H1 (cell line): ENCODE measurements at regions not wholly inside any gene's neighbourhood (a gene's known extent, or its start where the extent isn't known, plus 50 kb on each side); places are given as distances from the start of the nearest gene placed in this dataset.

Experiments
- CTCF ChIA-PET: fragments of 300-600 bp; sonication (Branson Sonifier 250); formaldehyde crosslinking; loops from one replicate; lab custom pipeline; 2021; ENCODE audit not compliant: partially characterized antibody; lab: Charles Lee
- POLR2A ChIA-PET: fragments of 300-600 bp; sonication (Branson Sonifier 250); formaldehyde crosslinking; loops from one replicate; lab custom pipeline; 2021; ENCODE audit warnings: inconsistent platforms; ENCODE audit not compliant: partially characterized antibody; lab: Charles Lee
- DNase-seq, 2 experiments: peaks; one replicate each; pipeline versions ENCODE4 v3.0.0 to v3.0.0-alpha.2; 2010 to 2022; ENCODE audit warnings: low spot score in 2 of 2, low read depth in 1 of 2, mixed read lengths in 1 of 2
- FAIRE-seq: peaks from 2 replicates; lab custom pipeline; 2011; peaks lifted over from hg19 to GRCh38; lab: Jason Lieb, UNC
- H2AFZ ChIP-seq: 2 replicates; pipeline ENCODE4 v1.8.1; 2012; ENCODE audit warnings: low read length, inconsistent platforms
- H2AK5ac ChIP-seq: 2 replicates; pipeline ENCODE4 v1.6.1; 2013; ENCODE audit warnings: low read depth, low read length
- H2BK120ac ChIP-seq: replicated peaks from 2 replicates; pipeline ENCODE3; 2013; ENCODE audit warnings: low read depth, low read length, inconsistent platforms
- H2BK12ac ChIP-seq: 2 replicates; pipeline ENCODE4 v1.6.1; 2013; ENCODE audit warnings: low read depth, low read length
- H2BK15ac ChIP-seq: 2 replicates; pipeline ENCODE4 v1.6.1; 2013; ENCODE audit warnings: low read length
- H2BK20ac ChIP-seq: 2 replicates; pipeline ENCODE4 v1.6.1; 2013; ENCODE audit warnings: low read length
- H2BK5ac ChIP-seq: 2 replicates; pipeline ENCODE4 v1.6.1; 2013; ENCODE audit warnings: low read depth, low read length
- H3K14ac ChIP-seq: 2 replicates; pipeline ENCODE4 v1.6.1; 2013; ENCODE audit warnings: inconsistent platforms; ENCODE audit not compliant: insufficient read length
- H3K18ac ChIP-seq: 2 replicates; pipeline ENCODE4 v1.6.1; 2013; ENCODE audit warnings: low read length; ENCODE audit errors: extremely low read depth
- H3K23ac ChIP-seq: 2 replicates; pipeline ENCODE4 v1.6.1; 2013; ENCODE audit warnings: inconsistent platforms; ENCODE audit not compliant: insufficient read length
- H3K23me2 ChIP-seq: 2 replicates; pipeline ENCODE4 v1.6.1; 2013; ENCODE audit warnings: low read depth, low read length
- H3K27ac ChIP-seq: 2 replicates; pipeline ENCODE4 v1.6.1; 2011; ENCODE audit warnings: low read depth, low read length, inconsistent platforms
- H3K27me3 ChIP-seq, 4 experiments: replicated peaks in 1 of 4; 1 replicate in 1 of 4; 2 replicates in 3 of 4; pipeline versions ENCODE4 v1.6.1 to v1.8.1; 2011 to 2013; ENCODE audit warnings: low read length in 3 of 4, mild to moderate bottlenecking in 3 of 4, inconsistent platforms in 2 of 4, mixed read lengths in 2 of 4, moderate library complexity in 1 of 4; ENCODE audit not compliant: control insufficient read depth in 3 of 4, insufficient read depth in 3 of 4; ENCODE audit errors: extremely low read depth in 1 of 4
- H3K36me3 ChIP-seq, 4 experiments: 2 replicates each; pipeline versions ENCODE4 v1.6.1 to v1.8.1; 2011 to 2013; ENCODE audit warnings: mild to moderate bottlenecking in 4 of 4, low read length in 3 of 4, moderate library complexity in 2 of 4, control low read depth in 1 of 4, inconsistent platforms in 1 of 4; ENCODE audit not compliant: insufficient read depth in 4 of 4, control insufficient read depth in 2 of 4
- H3K4ac ChIP-seq: replicated peaks from 2 replicates; pipeline ENCODE3; 2013; ENCODE audit warnings: low read length, low read depth, mixed read lengths, inconsistent platforms; ENCODE audit not compliant: insufficient read length
- H3K4me1 ChIP-seq, 4 experiments: replicated peaks in 1 of 4; 1 replicate in 1 of 4; 2 replicates in 3 of 4; pipeline versions ENCODE4 v1.6.1 to v1.8.1; 2011 to 2013; ENCODE audit warnings: low read length in 3 of 4, inconsistent platforms in 2 of 4, mixed read lengths in 1 of 4; ENCODE audit not compliant: insufficient read depth in 4 of 4, control insufficient read depth in 3 of 4
- H3K4me2 ChIP-seq, 2 experiments: 2 replicates each; pipeline versions ENCODE4 v1.6.1 to v1.8.1; 2011 to 2013; ENCODE audit warnings: low read depth in 2 of 2, low read length in 2 of 2, control low read depth in 1 of 2, inconsistent platforms in 1 of 2, mild to moderate bottlenecking in 1 of 2; ENCODE audit not compliant: insufficient read depth in 1 of 2
- H3K4me3 ChIP-seq, 4 experiments: fragments of 200-600, 300-600 bp in 1 of 4; sonication (generic), shearing (Covaris generic), sonication (Bioruptor Twin) in 1 of 4; 2 replicates each; pipeline versions ENCODE4 v1.5.1 to v1.8.1; 2011 to 2016; ENCODE audit warnings: low read length in 4 of 4, low read depth in 3 of 4, control low read depth in 2 of 4, inconsistent platforms in 2 of 4, mild to moderate bottlenecking in 2 of 4, mixed read lengths in 1 of 4, moderate library complexity in 1 of 4; ENCODE audit not compliant: insufficient read depth in 2 of 4; ENCODE audit errors: extremely low read depth in 1 of 4
- H3K56ac ChIP-seq: replicated peaks from 2 replicates; pipeline ENCODE3; 2013; ENCODE audit warnings: low read depth, mild to moderate bottlenecking, mixed read lengths, low read length, inconsistent platforms; ENCODE audit not compliant: insufficient read length
- H3K79me1 ChIP-seq: 2 replicates; pipeline ENCODE4 v1.6.1; 2013; ENCODE audit warnings: low read depth, low read length, control low read depth
- H3K79me2 ChIP-seq, 2 experiments: 2 replicates each; pipeline versions ENCODE4 v1.6.1 to v1.8.1; 2012 to 2013; ENCODE audit warnings: low read length in 2 of 2, mild to moderate bottlenecking in 2 of 2, inconsistent platforms in 1 of 2; ENCODE audit not compliant: insufficient read depth in 2 of 2, control insufficient read depth in 1 of 2
- H3K9ac ChIP-seq, 4 experiments: replicated peaks in 1 of 4; 1 replicate in 1 of 4; 2 replicates in 3 of 4; pipeline versions ENCODE4 v1.6.1 to v1.8.1; 2011 to 2013; ENCODE audit warnings: low read depth in 3 of 4, low read length in 3 of 4, control low read depth in 2 of 4, mild to moderate bottlenecking in 2 of 4, moderate library complexity in 2 of 4, inconsistent platforms in 1 of 4; ENCODE audit errors: extremely low read depth in 1 of 4
- H3K9me3 ChIP-seq, 2 experiments: 2 replicates each; pipeline versions ENCODE4 v1.6.1 to v1.8.1; 2012 to 2013; ENCODE audit warnings: mild to moderate bottlenecking in 2 of 2, moderate library complexity in 2 of 2, control low read depth in 1 of 2, inconsistent platforms in 1 of 2, low read depth in 1 of 2, low read length in 1 of 2, mixed read lengths in 1 of 2; ENCODE audit not compliant: insufficient read depth in 2 of 2
- H4K20me1 ChIP-seq, 2 experiments: replicated peaks in 1 of 2; 2 replicates each; pipeline versions ENCODE3 to v1.8.1; 2011 to 2013; ENCODE audit warnings: inconsistent platforms in 2 of 2, low read length in 2 of 2, mild to moderate bottlenecking in 1 of 2; ENCODE audit not compliant: insufficient read depth in 2 of 2, control insufficient read depth in 1 of 2
- H4K5ac ChIP-seq: 2 replicates; pipeline ENCODE4 v1.6.1; 2013; ENCODE audit warnings: low read length, low read depth, mixed read lengths, inconsistent platforms; ENCODE audit not compliant: insufficient read length
- H4K8ac ChIP-seq: 2 replicates; pipeline ENCODE4 v1.8.0; 2013; ENCODE audit warnings: mild to moderate bottlenecking, moderate library complexity, low read length, inconsistent platforms; ENCODE audit not compliant: insufficient read depth; ENCODE audit errors: extremely low read depth
- H4K91ac ChIP-seq: replicated peaks from 2 replicates; pipeline ENCODE3; 2013; ENCODE audit warnings: low read length, mixed read lengths, inconsistent platforms; ENCODE audit not compliant: insufficient read length
- BCL11A ChIP-seq, 2 experiments: IDR thresholded peaks; one replicate each; pipeline ENCODE4 v1.6.1; 2011; ENCODE audit warnings: low read depth in 2 of 2, low read length in 2 of 2, mild to moderate bottlenecking in 2 of 2
- BRCA1 ChIP-seq: IDR thresholded peaks from 2 replicates; pipeline ENCODE4 v1.6.1; 2012; ENCODE audit warnings: low read depth, low read length, improper control_type of control experiment
- CTBP2 ChIP-seq: IDR thresholded peaks from 2 replicates; pipeline ENCODE4 v1.7.0; 2011; ENCODE audit warnings: borderline replicate concordance, mild to moderate bottlenecking, moderate library complexity, mixed read lengths, low read length; ENCODE audit not compliant: insufficient read depth, insufficient read length
- EGR1 ChIP-seq: IDR thresholded peaks from 2 replicates; pipeline ENCODE4 v1.6.1; 2011; ENCODE audit warnings: low read depth, low read length, borderline replicate concordance
- GTF2F1 ChIP-seq: IDR thresholded peaks from 2 replicates; pipeline ENCODE4 v1.6.1; 2012; ENCODE audit warnings: low read depth, low read length, improper control_type of control experiment, borderline replicate concordance
- KDM5A ChIP-seq: fragments of 200-600 bp; IDR thresholded peaks from 2 replicates; pipeline ENCODE4 v1.7.1; 2012; ENCODE audit warnings: mild to moderate bottlenecking, low read length, inconsistent platforms, mixed read lengths
- POU5F1 ChIP-seq: IDR thresholded peaks from 2 replicates; pipeline ENCODE4 v1.6.1; 2011; ENCODE audit warnings: low read depth, mild to moderate bottlenecking, low read length, moderate library complexity
- RAD21 ChIP-seq, 2 experiments: IDR thresholded peaks in 1 of 2; conservative IDR thresholded peaks in 1 of 2; 2 replicates each; pipeline ENCODE4 v1.6.1; 2011; ENCODE audit warnings: low read depth in 2 of 2, low read length in 2 of 2, improper control_type of control experiment in 1 of 2, inconsistent platforms in 1 of 2, mild to moderate bottlenecking in 1 of 2, moderate library complexity in 1 of 2
- SAP30 ChIP-seq: fragments of 300-600 bp; sonication (generic); IDR thresholded peaks from 2 replicates; pipeline ENCODE4 v1.7.1; 2012; ENCODE audit warnings: low read length, moderate library complexity, mild to moderate bottlenecking, inconsistent platforms; ENCODE audit not compliant: insufficient read depth, insufficient replicate concordance
- SIX5 ChIP-seq: IDR thresholded peaks from 2 replicates; pipeline ENCODE4 v1.6.1; 2011; ENCODE audit warnings: mild to moderate bottlenecking, low read depth, low read length
- SRF ChIP-seq: IDR thresholded peaks from 2 replicates; pipeline ENCODE4 v1.6.1; 2011; ENCODE audit warnings: mild to moderate bottlenecking, low read depth, low read length, moderate library complexity
- TCF12 ChIP-seq: IDR thresholded peaks from 2 replicates; pipeline ENCODE4 v1.6.1; 2011; ENCODE audit warnings: low read depth, mild to moderate bottlenecking, low read length
- WGBS, 2 experiments: shearing (Covaris generic) in 1 of 2; methylation state at CpG; one replicate each; pipeline versions ENCODE4 v1.1.6 to v1.1.7; 2013 to 2015; ENCODE audit warnings: low lambda C conversion rate in 2 of 2, mixed read lengths in 2 of 2, inconsistent platforms in 1 of 2, low coverage in 1 of 2, missing lambda C conversion rate in 1 of 2; ENCODE audit not compliant: insufficient replicate concordance in 2 of 2, insufficient coverage in 1 of 2, insufficient read length in 1 of 2; ENCODE audit errors: extremely low coverage in 1 of 2, missing lambda C conversion rate in 1 of 2; 5-methylcytosine and 5-hydroxymethylcytosine counted together

- FAIRE-seq (no peak), DNase-seq (no peak)
- no peak overlapping the region for H3K4me2 ChIP-seq
- ChIA-PET POLR2A (no interaction called here), CTCF (no interaction called here)
- no peak overlapping the region for H4K8ac ChIP-seq
- no peak overlapping the region for H3K14ac ChIP-seq
- H3K23ac ChIP-seq, result no peak overlapping the region
- no peak overlapping the region for H3K56ac ChIP-seq
- no peak overlapping the region for H2BK15ac ChIP-seq
- 83% methylated on average over 6 of the region's 8 CpGs; no CpG with 5 or more reads in 1 of the 2 experiments for WGBS, 2 experiments
- no peaks in the 10 kb centered on the region for H3K27me3 ChIP-seq
- H4K20me1 ChIP-seq, result no peaks in the 10 kb centered on the region
- no peaks in the 10 kb centered on the region for H3K36me3 ChIP-seq
- H3K4me3 ChIP-seq, result no peak overlapping the region
- no peak overlapping the region for H3K4ac ChIP-seq
- peak overlapping the region; percentile 80; the same call in 1 of the 2 replicates for H2BK20ac ChIP-seq
- no peaks in the 10 kb centered on the region for H3K79me2 ChIP-seq
- no peak overlapping the region for H3K27ac ChIP-seq
- no peaks in the 10 kb centered on the region for H3K23me2 ChIP-seq
- no peak for TF ChIP-seq CTBP2
- TF ChIP-seq SRF, result no peak
- TF ChIP-seq RAD21 (IDR thresholded peaks at IDR 0.05 in 1 of 2, conservative IDR thresholded peaks at IDR 0.05 in 1 of 2; ENCODE audit: low read depth in 2 of 2, low read length in 2 of 2), result no peak
- no peak for TF ChIP-seq GTF2F1
- no peak for TF ChIP-seq KDM5A
- TF ChIP-seq BRCA1, result no peak
- no peak for TF ChIP-seq BCL11A (IDR thresholded peaks at IDR 0.05; ENCODE audit: low read depth in 2 of 2, low read length in 2 of 2)
- TF ChIP-seq POU5F1, result no peak
- no peak for TF ChIP-seq SIX5
- TF ChIP-seq TCF12, result no peak
- TF ChIP-seq SAP30, result no peak
- TF ChIP-seq EGR1, result no peak
- no peak overlapping the region for H2BK5ac ChIP-seq
- no peaks in the 10 kb centered on the region for H3K9me3 ChIP-seq
- peak overlapping the region; percentile 81; the same call in 1 of the 2 replicates for H2AFZ ChIP-seq
- no peak overlapping the region for H2BK120ac ChIP-seq
- H3K79me1 ChIP-seq, result no peaks in the 10 kb centered on the region
- H4K5ac ChIP-seq, result no peak overlapping the region
- H3K18ac ChIP-seq, result no peak overlapping the region
- no peak overlapping the region for H2BK12ac ChIP-seq
- no peak overlapping the region for H3K9ac ChIP-seq
- H3K4me1 ChIP-seq, result no peaks in the 10 kb centered on the region
- no peak overlapping the region for H2AK5ac ChIP-seq
- no peak overlapping the region for H4K91ac ChIP-seq
These were observed 91.5 kb upstream of the RREB1 start for GRCh38 chr6:7016226-7016625.
